Heart right ventricle (tissue), 16 donors: ENCODE measurements at regions not wholly inside any gene's neighbourhood (a gene's known extent, or its start where the extent isn't known, plus 50 kb on each side); places are given as distances from the start of the nearest gene placed in this dataset.

Experiments used
- ATAC-seq, 8 donors: fragments of 200-7000 bp; cut with Tn5 transposase; one replicate each; pipeline ENCODE4 v1.9.1; 2020; ENCODE audit warnings: mild to moderate bottlenecking in 8 of 8, moderate library complexity in 8 of 8, moderate number of reproducible peaks in 1 of 8
- DNase-seq, 2 donors: peaks; one replicate each; pipeline ENCODE4 v3.0.0-alpha.2; 2020
- H3K27ac ChIP-seq, 10 donors: fragments of 200-600 bp; sonication (generic) in 2 of 10; one replicate each; pipeline versions ENCODE4 v1.5.0 to v1.8.0; 2020 to 2022; ENCODE audit warnings: mild to moderate bottlenecking in 3 of 10
- H3K27me3 ChIP-seq, 7 donors: fragments of 200-600 bp; one replicate each; pipeline ENCODE4 v1.8.0; 2021 to 2022; ENCODE audit warnings: mild to moderate bottlenecking in 2 of 7
- H3K36me3 ChIP-seq, 9 donors: fragments of 200-600 bp; sonication (generic) in 1 of 9; one replicate each; pipeline versions ENCODE4 v1.5.0 to v1.8.0; 2020 to 2022; ENCODE audit warnings: mild to moderate bottlenecking in 2 of 9
- H3K4me1 ChIP-seq, 9 donors: fragments of 200-600 bp; sonication (generic) in 1 of 9; one replicate each; pipeline versions ENCODE4 v1.5.0 to v1.8.0; 2020 to 2022; ENCODE audit warnings: mild to moderate bottlenecking in 4 of 9
- H3K4me3 ChIP-seq, 10 donors: fragments of 200-600 bp; sonication (generic) in 2 of 10; one replicate each; pipeline versions ENCODE4 v1.5.0 to v1.8.0; 2020 to 2022; ENCODE audit warnings: mild to moderate bottlenecking in 7 of 10, moderate library complexity in 2 of 10
- H3K9me3 ChIP-seq, 11 donors: fragments of 200-600 bp in 10 of 11; sonication (generic) in 2 of 11; one replicate each; pipeline versions ENCODE4 v1.5.0 to v1.8.0; 2013 to 2022; ENCODE audit warnings: mild to moderate bottlenecking in 2 of 11, control low read depth in 1 of 11, moderate library complexity in 1 of 11
- WGBS, 2 donors: extraction: QIAGEN DNeasy Blood & Tissue Kit; methylation state at CpG; one replicate each; pipeline ENCODE4 v1.1.7; 2013; ENCODE audit warnings: inconsistent platforms in 1 of 2; 5-methylcytosine and 5-hydroxymethylcytosine counted together
- intact Hi-C, 10 donors: fragments of 100-400 bp; cut with DNase I; formaldehyde crosslinking; loops; one replicate each; pipeline versions ENCODE4 v1.11.1 to v1.14.2; 2022
- TF ChIP-seq, protein P1 (sequence below), 9 donors: fragments of 200-600 bp; sonication (generic) in 2 of 9; IDR thresholded peaks; one replicate each; pipeline versions ENCODE4 v1.5.0 to v1.8.0; 2021 to 2022; ENCODE audit warnings: antibody characterized with exemption in 9 of 9, mild to moderate bottlenecking in 5 of 9, moderate library complexity in 1 of 9
- donor health status: Arrhythmogenic right ventricular cardiomyopathy.
- donor health status: ischemic (EF 13 %, LVEDD 7.1; RV severe dilation, severe dysfunction).
- donor health status: healthy with polysubstance abuse.
- donor health status: DM: no; HTN: yes; CAD: no.
- donor health status: DM: no; HTN: no; CAD: no.
- donor health status: ischemic (EF 25% LVEDD 6.9; RV normal size, moderate dysfunction).
- donor health status: ischemic (EF 25% LVEDD 5.7; RV mildly dilated, moderate dysfunction).
- donor health status: healthy.
- donor health status: DM: yes; HTN: yes; CAD: no.
- donor health status: Ischemic cardiomyopathy.
- donor health status: ischemic (EF 35%, LVEDD 5.7; RV mildly dilated, moderate dysfunction).
- donor health status: nonischemic (EF 11% LVEDD 7.7; RV severe dilation, severe dysfunction).
- donor health status: DM: yes; HTN: yes; CAD: no.
- donor health status: PGD.
- donor health status: ischemic (EF 29% LVEDD 5.4; RV normal size, mild dysfunction).
- donor health status: nonischemic (EF 23%, LVEDD 6.1; RV moderate dilation, normal function).

DNA sequence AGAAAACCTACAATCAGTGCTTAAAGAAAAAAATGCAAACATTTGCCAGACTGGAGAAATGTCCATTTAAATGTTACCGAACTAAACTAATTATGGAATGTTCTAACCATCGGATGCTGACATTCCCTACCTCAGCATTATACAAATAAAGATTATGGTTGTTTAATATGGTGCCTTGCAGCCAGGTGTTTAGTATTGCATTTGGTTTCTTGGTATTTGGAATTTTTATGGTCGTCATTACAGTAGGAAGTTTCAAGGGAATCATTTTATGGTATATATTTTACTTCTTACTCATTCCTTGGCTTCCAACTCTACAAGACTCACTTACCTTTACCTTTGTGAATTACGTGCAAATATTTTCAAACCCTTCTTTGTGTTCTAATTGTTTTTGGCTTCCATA, 103.1 kb upstream of the PNPLA4 start:
- H3K9me3 ChIP-seq = no peaks in the 10 kb centered on the region
- H3K36me3 ChIP-seq = no peaks in the 10 kb centered on the region
- no peaks in the 10 kb centered on the region for H3K27me3 ChIP-seq
- TF ChIP-seq, protein P1, sequence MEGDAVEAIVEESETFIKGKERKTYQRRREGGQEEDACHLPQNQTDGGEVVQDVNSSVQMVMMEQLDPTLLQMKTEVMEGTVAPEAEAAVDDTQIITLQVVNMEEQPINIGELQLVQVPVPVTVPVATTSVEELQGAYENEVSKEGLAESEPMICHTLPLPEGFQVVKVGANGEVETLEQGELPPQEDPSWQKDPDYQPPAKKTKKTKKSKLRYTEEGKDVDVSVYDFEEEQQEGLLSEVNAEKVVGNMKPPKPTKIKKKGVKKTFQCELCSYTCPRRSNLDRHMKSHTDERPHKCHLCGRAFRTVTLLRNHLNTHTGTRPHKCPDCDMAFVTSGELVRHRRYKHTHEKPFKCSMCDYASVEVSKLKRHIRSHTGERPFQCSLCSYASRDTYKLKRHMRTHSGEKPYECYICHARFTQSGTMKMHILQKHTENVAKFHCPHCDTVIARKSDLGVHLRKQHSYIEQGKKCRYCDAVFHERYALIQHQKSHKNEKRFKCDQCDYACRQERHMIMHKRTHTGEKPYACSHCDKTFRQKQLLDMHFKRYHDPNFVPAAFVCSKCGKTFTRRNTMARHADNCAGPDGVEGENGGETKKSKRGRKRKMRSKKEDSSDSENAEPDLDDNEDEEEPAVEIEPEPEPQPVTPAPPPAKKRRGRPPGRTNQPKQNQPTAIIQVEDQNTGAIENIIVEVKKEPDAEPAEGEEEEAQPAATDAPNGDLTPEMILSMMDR (IDR thresholded peaks at IDR 0.05) = no peak
- ATAC-seq (no peak), DNase-seq (no peak)
- intact Hi-C loops = no loop called here
- no peak overlapping the region for H3K27ac ChIP-seq
- H3K4me1 ChIP-seq = no peaks in the 10 kb centered on the region
- 90 to 91% methylated on average over 4 of the region's 4 CpGs for WGBS, 2 donors
- no peak overlapping the region for H3K4me3 ChIP-seq

DNA sequence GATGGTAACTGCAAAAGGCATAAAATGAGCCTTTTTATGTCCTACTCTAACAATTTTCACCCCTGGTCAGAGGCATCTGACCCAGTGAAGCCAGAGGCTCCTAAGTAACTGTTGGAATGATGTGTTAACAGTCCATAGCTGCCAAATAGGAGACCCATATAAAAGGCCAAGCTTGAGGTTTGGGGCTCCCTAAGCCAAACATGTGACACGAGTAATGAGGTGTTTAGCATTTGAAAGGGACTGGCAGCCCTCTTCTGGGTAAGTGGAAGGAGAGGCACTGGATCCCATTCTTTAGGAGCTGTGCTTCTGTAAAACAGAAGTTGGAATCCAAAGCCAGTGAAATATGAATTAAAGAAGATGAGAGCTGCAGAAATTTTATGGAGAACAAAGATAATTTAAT, 100.6 kb upstream of the PNPLA4 start:
- no peak overlapping the region for H3K4me3 ChIP-seq
- H3K4me1 ChIP-seq = no peaks in the 10 kb centered on the region
- peak overlapping the region in 1 of 10 donors; percentile 6 for H3K27ac ChIP-seq
- no peaks in the 10 kb centered on the region for H3K9me3 ChIP-seq
- WGBS, 2 donors = 18 to 32% methylated on average over 1 of the region's 1 CpG
- intact Hi-C loops = no loop called here
- DNase-seq (no peak), ATAC-seq (peak in 2 of 8 donors; percentile 67 to 68)
- H3K36me3 ChIP-seq = no peaks in the 10 kb centered on the region
- TF ChIP-seq, protein P1 (IDR thresholded peaks at IDR 0.05) = no peak
- H3K27me3 ChIP-seq = no peaks in the 10 kb centered on the region

DNA sequence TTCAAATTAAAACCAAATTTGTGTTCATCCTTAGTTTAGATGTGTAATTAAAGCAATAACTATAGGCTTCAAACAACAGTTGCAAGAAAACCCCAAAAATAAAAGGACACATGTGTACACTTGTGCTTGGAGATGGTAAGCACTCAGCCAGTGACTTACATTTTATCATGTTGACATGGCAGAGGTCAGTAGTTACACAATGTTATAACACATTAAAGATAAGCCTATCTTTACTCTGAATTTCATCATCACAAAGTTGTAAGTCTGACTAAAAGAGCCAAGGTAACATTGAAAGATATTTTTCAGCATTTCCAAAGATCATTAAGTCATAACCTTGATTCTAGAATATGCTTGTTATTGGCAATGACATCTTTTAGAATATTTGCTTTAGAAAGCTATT, 98.5 kb upstream of the PNPLA4 start:
- DNase-seq = no peak
- Histone ChIP-seq H3K4me1 (no peaks in the 10 kb centered on the region), H3K27ac (no peak overlapping the region), H3K27me3 (no peaks in the 10 kb centered on the region), H3K9me3 (no peaks in the 10 kb centered on the region), H3K4me3 (no peak overlapping the region), H3K36me3 (no peaks in the 10 kb centered on the region)
- TF ChIP-seq, protein P1 (IDR thresholded peaks at IDR 0.05) = no peak
- intact Hi-C loops = no loop called here
- ATAC-seq = no peak

DNA sequence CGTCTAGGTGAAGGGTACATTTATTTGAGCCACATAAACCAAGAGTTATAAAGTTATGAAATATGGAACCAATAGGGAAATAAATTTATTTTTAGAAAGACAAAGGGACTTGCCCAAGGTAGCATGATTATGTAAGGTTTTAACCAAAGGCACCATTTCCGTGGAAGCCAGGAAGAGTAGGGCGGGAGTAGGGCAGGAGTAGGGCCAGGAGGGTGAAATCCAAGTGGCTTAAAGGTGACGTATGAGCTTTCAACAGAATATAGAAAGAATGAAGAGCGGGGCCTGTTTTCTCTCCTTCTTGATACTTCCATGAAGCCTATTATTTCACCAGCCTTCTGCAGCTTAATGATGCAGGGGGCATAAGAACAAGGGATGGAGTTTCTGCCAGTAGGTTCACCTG, 91.7 kb upstream of the PNPLA4 start:
- Histone ChIP-seq H3K4me3 (no peak overlapping the region), H3K27ac (no peak overlapping the region), H3K27me3 (no peaks in the 10 kb centered on the region), H3K36me3 (no peaks in the 10 kb centered on the region), H3K9me3 (no peaks in the 10 kb centered on the region), H3K4me1 (no peaks in the 10 kb centered on the region)
- intact Hi-C loops = no loop called here
- ATAC-seq (no peak), DNase-seq (no peak)
- TF ChIP-seq, protein P1 (IDR thresholded peaks at IDR 0.05) = no peak
- 89 to 95% methylated on average over 5 of the region's 5 CpGs for WGBS, 2 donors

DNA sequence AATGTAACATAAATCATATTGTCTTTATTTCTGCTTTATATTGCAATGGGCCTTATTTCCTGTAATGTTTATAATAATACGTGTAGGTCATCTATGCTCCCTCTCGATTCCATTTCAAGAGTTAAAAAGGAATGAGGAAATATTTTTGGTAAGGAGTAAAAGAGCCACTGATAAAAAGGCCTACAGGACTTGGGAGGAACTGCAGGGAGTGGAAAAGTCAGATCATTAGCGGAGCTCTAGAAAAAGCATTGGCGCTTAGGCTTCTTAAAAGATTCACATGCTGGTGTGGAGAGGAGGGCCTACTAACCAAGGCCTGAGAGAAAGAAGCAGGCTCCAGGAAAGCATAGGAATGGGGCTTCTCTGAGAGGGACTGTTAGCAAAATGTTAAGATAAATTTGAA, 82.9 kb upstream of the PNPLA4 start:
- intact Hi-C loops = no loop called here
- no peak overlapping the region for H3K4me3 ChIP-seq
- no peak for ATAC-seq
- DNase-seq = no peak
- H3K27ac ChIP-seq = no peak overlapping the region
- H3K4me1 ChIP-seq = peaks cover 0 to 13% (median 0%) of the 10 kb centered on the region in 9 donors
- no peaks in the 10 kb centered on the region for H3K9me3 ChIP-seq
- no peaks in the 10 kb centered on the region for H3K36me3 ChIP-seq
- WGBS, 2 donors = 92% methylated on average over 4 of the region's 4 CpGs
- peaks cover 0 to 4% (median 0%) of the 10 kb centered on the region in 7 donors for H3K27me3 ChIP-seq
- TF ChIP-seq, protein P1 (IDR thresholded peaks at IDR 0.05) = peak in 1 of 9 donors; percentile 24
